AG10803 (cell line): ENCODE measurements at regions not wholly inside any gene's neighbourhood (a gene's known extent, or its start where the extent isn't known, plus 50 kb on each side); places are given as distances from the start of the nearest gene placed in this dataset.

ENCODE experiments used
- DNase-seq: peaks from one replicate; pipeline ENCODE4 v3.0.0; 2010; ENCODE audit warnings: low read depth
- H3K4me3 ChIP-seq: 2 replicates; pipeline ENCODE4 v1.5.1; 2011; ENCODE audit warnings: mild to moderate bottlenecking, low read length, control low read depth
- TF ChIP-seq, protein P1 (sequence below): conservative IDR thresholded peaks from 2 replicates; pipeline ENCODE4 v1.5.1; 2011; ENCODE audit warnings: mild to moderate bottlenecking, low read length, control low read depth, inconsistent platforms

DNA sequence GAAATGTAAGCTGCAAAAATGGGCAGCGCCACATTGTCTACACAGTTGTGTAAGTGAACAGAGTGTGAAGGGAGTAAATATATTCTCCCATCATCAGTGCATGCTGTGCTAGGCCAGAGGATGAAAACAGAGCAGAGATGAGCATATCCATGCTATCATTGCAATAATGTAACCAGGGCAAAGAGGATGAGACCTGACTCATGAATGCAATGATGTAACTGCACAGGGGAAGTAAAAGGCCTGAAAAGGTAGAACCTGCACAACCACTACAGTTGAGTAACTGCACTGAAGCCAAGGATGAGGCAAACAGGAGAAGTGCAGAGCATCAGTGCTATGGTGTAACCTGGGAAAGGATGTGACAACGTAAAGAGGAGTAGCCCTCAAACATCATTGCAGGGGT, 220.4 kb upstream of the FAM47C start:
- H3K4me3 ChIP-seq = no peak overlapping the region
- TF ChIP-seq, protein P1, sequence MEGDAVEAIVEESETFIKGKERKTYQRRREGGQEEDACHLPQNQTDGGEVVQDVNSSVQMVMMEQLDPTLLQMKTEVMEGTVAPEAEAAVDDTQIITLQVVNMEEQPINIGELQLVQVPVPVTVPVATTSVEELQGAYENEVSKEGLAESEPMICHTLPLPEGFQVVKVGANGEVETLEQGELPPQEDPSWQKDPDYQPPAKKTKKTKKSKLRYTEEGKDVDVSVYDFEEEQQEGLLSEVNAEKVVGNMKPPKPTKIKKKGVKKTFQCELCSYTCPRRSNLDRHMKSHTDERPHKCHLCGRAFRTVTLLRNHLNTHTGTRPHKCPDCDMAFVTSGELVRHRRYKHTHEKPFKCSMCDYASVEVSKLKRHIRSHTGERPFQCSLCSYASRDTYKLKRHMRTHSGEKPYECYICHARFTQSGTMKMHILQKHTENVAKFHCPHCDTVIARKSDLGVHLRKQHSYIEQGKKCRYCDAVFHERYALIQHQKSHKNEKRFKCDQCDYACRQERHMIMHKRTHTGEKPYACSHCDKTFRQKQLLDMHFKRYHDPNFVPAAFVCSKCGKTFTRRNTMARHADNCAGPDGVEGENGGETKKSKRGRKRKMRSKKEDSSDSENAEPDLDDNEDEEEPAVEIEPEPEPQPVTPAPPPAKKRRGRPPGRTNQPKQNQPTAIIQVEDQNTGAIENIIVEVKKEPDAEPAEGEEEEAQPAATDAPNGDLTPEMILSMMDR = no peak
- DNase-seq = no peak

- TF ChIP-seq, protein P1 = no peak
- DNase-seq = no peak
- H3K4me3 ChIP-seq = no peak overlapping the region
These were observed 205.0 kb upstream of the FAM47C start for GRCh38 chrX:36803151-36803550.

DNA sequence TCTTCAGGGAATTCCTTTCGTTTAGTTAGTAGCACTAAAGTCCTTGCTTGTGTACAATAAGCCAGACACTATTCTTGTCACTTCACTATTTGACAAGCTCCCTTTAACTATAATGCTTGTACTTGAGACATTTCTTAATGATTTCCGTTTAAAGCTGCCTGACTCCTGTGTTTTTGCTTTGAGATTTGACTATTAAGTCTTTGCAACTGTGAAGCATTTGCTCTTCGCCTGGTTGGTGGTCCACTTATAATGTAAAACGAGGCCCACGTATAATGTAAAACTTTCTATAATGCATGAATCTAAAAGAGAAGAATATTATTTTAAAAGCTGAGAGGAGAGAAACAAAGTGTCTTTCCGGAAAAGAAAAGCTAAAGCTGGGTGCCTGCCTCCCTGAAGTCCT, 204.1 kb upstream of the FAM47C start:
- DNase-seq = no peak
- TF ChIP-seq, protein P1 = no peak
- H3K4me3 ChIP-seq = no peak overlapping the region

GRCh38 chrX:36844857-36845256, 163.3 kb upstream of the FAM47C start:
- DNase-seq = no peak
- TF ChIP-seq, protein P1 = no peak

DNA sequence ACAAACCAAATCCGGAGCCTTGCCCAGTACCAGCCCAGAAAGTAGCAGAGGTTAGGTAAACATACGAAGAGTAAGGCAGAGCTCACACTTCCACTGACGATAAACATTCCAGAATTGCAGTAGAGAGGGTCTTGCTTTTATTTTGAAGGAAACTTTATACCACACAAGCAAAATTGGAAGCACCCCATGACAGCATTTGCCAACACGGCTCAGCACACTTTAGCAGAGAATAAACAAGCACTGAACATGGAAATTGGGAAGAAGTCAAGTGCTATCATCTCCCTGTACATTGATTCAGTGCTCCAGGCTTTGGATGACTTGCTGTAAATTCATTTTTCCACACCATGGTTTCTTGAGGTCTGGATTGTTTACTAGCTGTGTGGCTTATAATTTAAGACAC, 160.7 kb upstream of the FAM47C start:
- TF ChIP-seq, protein P1 = no peak
- no peak overlapping the region for H3K4me3 ChIP-seq
- DNase-seq = no peak

More at GRCh38 chrX:36844857-36845256, 163.3 kb upstream of the FAM47C start:
- H3K4me3 ChIP-seq = no peak overlapping the region

GRCh38 chrX:36849407-36849806, 158.8 kb upstream of the FAM47C start:
- H3K4me3 ChIP-seq = no peak overlapping the region
- no peak for DNase-seq
- TF ChIP-seq, protein P1 = no peak

DNA sequence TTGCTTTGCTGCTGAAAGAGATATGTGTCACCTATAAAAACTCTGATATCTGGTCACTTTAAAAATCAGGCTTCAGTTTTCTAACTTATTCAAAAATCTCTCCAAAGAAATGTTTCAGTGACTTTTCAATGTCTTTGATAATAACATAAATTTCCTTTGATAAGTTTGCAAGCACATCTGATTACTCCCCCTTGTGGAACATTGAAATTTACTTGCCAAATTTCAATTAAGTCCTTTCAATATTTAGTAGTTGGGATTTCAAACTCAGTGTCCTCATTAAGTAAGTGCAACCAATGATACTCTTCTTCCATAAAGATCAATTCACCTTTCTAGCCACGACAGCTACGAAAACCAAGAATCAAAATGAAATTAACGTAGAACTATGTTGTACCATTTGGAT, 151.3 kb upstream of the FAM47C start:
- H3K4me3 ChIP-seq = no peak overlapping the region
- TF ChIP-seq, protein P1 = no peak
- DNase-seq = no peak
